T-helper 1 cell treated with Interleukin-12 subunit alpha and Interleukin-12 subunit beta and Interleukin-4 antibody, amounts not matched to agents 30 μg/mL and 1 μg/mL, for 36 hours (primary cell): ENCODE measurements at regions not wholly inside any gene's neighbourhood (a gene's known extent, or its start where the extent isn't known, plus 50 kb on each side); places are given as distances from the start of the nearest gene placed in this dataset.

Experiments used
- H3K27ac Mint-ChIP-seq: one replicate; pipeline ENCODE4 v1.8.0; 2021; ENCODE audit warnings: mild to moderate bottlenecking, mixed read lengths
- H3K27me3 Mint-ChIP-seq: one replicate; pipeline ENCODE4 v1.8.0; 2021; ENCODE audit warnings: low read depth, mixed read lengths
- H3K36me3 Mint-ChIP-seq: one replicate; pipeline ENCODE4 v1.8.0; 2021; ENCODE audit warnings: low read depth, mixed read lengths
- H3K4me1 Mint-ChIP-seq: one replicate; pipeline ENCODE4 v1.8.0; 2021; ENCODE audit warnings: low read depth, mixed read lengths
- H3K4me3 Mint-ChIP-seq: one replicate; pipeline ENCODE4 v1.8.0; 2021; ENCODE audit warnings: mild to moderate bottlenecking, moderate library complexity, mixed read lengths
- H3K9me3 Mint-ChIP-seq: one replicate; pipeline ENCODE4 v1.8.0; 2021; ENCODE audit warnings: mixed read lengths

DNA sequence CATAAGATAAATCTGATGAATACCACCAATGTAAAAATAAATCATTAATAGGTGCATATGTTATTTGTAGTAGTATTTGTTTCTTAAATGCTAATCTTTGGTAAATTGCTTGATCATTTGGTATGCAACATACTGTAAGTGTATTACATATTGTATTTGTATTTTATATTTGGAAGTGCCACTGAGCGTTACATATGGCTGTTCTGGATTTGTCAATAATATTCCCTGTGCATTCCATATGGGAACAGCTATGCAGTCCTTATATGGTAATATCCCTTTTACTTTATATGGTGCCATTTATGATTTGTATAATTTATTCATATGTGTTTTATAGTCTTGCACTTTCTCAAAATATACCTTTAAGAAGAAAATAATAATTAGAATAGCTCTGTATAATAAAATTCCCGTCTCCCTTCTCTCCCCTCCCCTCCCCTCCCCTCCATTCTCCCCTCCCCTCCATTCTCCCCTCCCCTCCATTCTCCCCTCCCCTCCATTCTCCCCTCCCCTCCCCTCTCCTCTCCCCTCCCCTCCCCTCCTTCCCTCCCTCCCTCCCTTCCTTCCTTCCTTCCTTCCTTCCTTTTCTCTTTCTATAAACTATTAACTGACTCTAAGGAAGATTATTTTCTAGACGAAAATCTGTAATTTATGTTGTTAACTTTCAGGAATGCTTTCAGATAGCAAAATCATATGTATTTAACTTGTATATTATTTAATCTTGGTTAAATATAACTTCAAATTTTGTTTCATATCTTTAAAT is 241.4 kb downstream of the CSNK1G3 start:
- H3K4me1 Mint-ChIP-seq: no peaks in the 10 kb centered on the region
- no peak overlapping the region for H3K27ac Mint-ChIP-seq
- H3K9me3 Mint-ChIP-seq: no peaks in the 10 kb centered on the region
- H3K4me3 Mint-ChIP-seq: no peak overlapping the region
- no peaks in the 10 kb centered on the region for H3K27me3 Mint-ChIP-seq
- H3K36me3 Mint-ChIP-seq: no peaks in the 10 kb centered on the region

- no peaks in the 10 kb centered on the region for H3K27me3 Mint-ChIP-seq
- H3K4me3 Mint-ChIP-seq: no peak overlapping the region
- H3K27ac Mint-ChIP-seq: no peak overlapping the region
- no peaks in the 10 kb centered on the region for H3K36me3 Mint-ChIP-seq
- no peaks in the 10 kb centered on the region for H3K4me1 Mint-ChIP-seq
- no peaks in the 10 kb centered on the region for H3K9me3 Mint-ChIP-seq
Measured at GRCh38 chr5:123752552-123753179, 240.7 kb downstream of the CSNK1G3 start.

DNA sequence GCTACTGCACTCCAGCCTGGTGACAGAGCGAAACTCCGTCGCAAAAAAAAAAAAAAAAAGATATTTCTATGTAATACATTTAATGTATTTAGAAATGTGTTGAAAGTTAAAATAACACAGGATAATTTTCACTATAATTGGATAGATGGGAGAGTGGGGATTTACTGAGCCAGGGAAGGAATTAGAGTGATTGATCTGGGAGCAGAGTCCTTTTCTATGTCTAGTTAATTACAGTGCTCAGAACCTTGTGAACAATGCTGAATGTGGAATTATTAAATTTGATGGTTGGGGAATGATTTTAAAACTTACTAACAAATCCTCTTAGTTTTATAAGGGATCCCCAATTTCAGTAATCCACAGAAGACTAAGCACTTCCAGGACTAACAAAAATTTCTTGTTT is 239.7 kb downstream of the CSNK1G3 start:
- Mint-ChIP-seq H3K27me3 (no peaks in the 10 kb centered on the region), H3K36me3 (no peaks in the 10 kb centered on the region), H3K4me3 (no peak overlapping the region), H3K4me1 (no peaks in the 10 kb centered on the region), H3K27ac (no peak overlapping the region), H3K9me3 (no peaks in the 10 kb centered on the region)

DNA sequence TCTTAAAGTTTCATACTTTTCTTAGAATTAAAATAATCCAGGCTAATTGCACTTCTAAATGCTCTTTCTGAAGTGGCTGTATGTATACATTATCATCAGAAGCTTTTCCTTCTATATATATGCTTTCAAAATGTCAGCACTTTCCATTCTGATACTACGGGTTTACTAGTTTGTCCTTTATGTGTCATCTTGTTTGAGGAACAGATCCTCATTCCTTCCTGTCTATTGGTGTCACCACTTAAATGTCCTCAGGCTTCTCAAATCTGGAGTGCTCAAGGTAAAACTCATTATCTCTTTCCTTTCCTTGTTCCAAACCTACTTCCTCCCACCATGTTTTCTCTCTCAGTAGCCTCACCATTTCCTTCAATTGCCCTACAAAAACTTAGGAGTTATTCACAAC is 236.3 kb downstream of the CSNK1G3 start:
- Mint-ChIP-seq H3K36me3 (no peaks in the 10 kb centered on the region), H3K27ac (no peak overlapping the region), H3K4me1 (no peaks in the 10 kb centered on the region), H3K27me3 (no peaks in the 10 kb centered on the region), H3K9me3 (no peaks in the 10 kb centered on the region), H3K4me3 (no peak overlapping the region)

DNA sequence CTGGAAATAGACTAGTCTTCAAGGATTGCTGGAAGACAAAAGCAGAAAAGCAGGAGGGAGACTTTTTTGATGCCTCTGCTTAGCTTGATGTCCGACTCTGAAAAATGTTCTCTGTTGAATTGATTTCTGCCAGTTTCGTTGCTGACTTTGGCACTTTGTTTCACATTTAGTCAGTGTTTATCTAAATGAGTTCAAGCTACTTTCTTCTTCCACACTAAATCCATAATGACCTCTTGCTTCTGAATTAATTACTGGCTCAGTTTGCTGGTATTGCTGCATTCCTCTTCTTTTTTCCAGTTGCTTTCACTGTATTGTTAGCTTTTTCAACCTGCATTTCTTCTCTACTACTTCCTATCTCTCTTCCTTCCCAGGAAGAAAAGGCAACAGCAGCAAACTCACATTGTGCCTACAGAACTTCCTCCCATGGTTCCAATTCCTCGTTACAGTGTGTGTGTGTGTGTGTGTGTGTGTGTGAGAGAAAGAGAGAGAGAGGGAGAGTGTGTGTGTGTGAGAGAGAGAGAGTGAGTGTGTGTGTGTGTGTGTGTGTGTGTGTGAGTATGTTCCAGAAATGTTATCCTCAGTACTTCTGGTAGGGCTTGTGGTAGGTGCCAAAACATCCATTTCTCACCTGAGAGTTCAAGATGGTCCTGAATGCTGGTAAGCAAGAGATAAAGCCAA is 234.8 kb downstream of the CSNK1G3 start:
- Mint-ChIP-seq H3K27me3 (no peaks in the 10 kb centered on the region), H3K9me3 (no peaks in the 10 kb centered on the region), H3K27ac (no peak overlapping the region), H3K4me1 (no peaks in the 10 kb centered on the region), H3K36me3 (no peaks in the 10 kb centered on the region), H3K4me3 (no peak overlapping the region)

DNA sequence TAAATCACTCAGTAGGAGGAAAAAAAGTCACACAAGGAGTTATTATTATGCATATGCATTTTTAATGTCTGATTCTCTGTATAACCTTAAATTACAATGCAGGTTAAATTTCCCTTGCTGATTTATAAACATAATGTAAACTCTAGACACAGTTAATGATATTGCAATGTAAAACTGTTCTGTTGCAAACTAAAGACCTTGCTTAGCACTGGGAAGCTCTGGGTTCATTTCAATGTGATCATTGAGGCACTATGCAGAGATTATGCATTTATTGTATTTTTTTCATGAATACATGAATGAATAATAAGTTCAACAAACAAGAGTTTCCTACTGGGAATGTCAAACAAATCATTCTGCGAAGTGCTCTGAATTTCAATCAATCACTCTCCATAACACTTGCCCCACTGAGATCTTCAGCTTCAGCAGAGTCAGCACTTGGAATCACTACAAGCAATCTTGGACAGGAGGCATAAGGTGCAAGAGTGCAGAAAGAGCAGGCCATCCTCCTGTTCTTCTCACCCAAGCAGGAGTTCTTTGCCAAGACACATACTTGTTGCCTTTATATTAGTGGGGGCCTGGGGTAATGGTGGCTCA is 232.1 kb downstream of the CSNK1G3 start:
- Mint-ChIP-seq H3K27ac (no peak overlapping the region), H3K9me3 (no peaks in the 10 kb centered on the region), H3K4me3 (no peak overlapping the region), H3K4me1 (no peaks in the 10 kb centered on the region), H3K36me3 (no peaks in the 10 kb centered on the region), H3K27me3 (no peaks in the 10 kb centered on the region)

GRCh38 chr5:123735384-123735783 is 223.4 kb downstream of the CSNK1G3 start:
- Mint-ChIP-seq H3K9me3 (peaks cover 14% of the 10 kb centered on the region), H3K36me3 (no peaks in the 10 kb centered on the region)

DNA sequence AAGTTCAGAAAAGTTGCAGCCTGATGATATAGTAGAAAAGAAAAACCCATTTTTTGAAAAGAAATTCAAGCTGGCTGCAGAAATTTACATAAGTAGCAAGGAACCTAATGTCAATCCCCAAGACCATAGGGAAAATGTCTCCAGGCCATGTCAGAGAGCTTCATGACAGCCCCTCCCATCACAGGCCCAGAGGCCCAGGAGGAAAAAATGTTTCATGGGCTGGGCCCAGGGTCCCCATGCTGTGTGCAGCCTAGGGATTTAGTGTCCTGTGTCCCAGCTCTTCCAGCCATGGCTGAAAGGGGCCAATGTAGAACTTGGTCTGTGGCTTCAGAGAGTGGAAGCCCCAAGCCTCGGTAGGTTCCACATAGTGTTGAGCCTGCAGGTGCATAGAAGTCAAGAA is 220.3 kb downstream of the CSNK1G3 start:
- no peak overlapping the region for H3K27ac Mint-ChIP-seq
- peaks cover 19% of the 10 kb centered on the region for H3K9me3 Mint-ChIP-seq
- H3K4me1 Mint-ChIP-seq: no peaks in the 10 kb centered on the region
- no peak overlapping the region for H3K4me3 Mint-ChIP-seq
- no peaks in the 10 kb centered on the region for H3K36me3 Mint-ChIP-seq
- no peaks in the 10 kb centered on the region for H3K27me3 Mint-ChIP-seq

More at GRCh38 chr5:123735384-123735783, 223.4 kb downstream of the CSNK1G3 start:
- H3K4me1 Mint-ChIP-seq: no peaks in the 10 kb centered on the region
- H3K27me3 Mint-ChIP-seq: no peaks in the 10 kb centered on the region
- no peak overlapping the region for H3K27ac Mint-ChIP-seq
- H3K4me3 Mint-ChIP-seq: no peak overlapping the region

DNA sequence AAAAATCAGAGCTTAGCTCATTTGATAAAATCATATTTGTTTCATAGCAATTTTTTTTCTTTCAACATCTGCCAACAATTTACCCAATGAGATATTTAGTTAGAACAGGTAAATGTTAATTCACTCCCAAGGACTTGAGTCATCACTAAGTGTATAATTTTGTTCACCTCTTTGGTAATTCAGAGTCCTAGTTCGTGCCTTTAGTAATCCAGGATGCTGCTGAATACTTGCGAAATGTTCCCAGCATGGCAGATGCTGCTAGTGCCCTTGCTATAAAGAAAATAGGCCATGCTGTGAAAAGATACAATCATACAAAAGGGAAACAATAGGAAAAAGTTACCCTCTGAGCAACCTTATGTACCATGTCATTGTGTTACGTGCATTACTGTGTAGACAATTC is 210.5 kb downstream of the CSNK1G3 start:
- Mint-ChIP-seq H3K27ac (no peak overlapping the region), H3K4me1 (no peaks in the 10 kb centered on the region), H3K9me3 (no peaks in the 10 kb centered on the region), H3K4me3 (no peak overlapping the region), H3K27me3 (no peaks in the 10 kb centered on the region), H3K36me3 (no peaks in the 10 kb centered on the region)

GRCh38 chr5:123721675-123722276 is 209.8 kb downstream of the CSNK1G3 start:
- Mint-ChIP-seq H3K4me3 (no peak overlapping the region), H3K27ac (no peak overlapping the region), H3K4me1 (no peaks in the 10 kb centered on the region), H3K27me3 (no peaks in the 10 kb centered on the region), H3K9me3 (no peaks in the 10 kb centered on the region), H3K36me3 (no peaks in the 10 kb centered on the region)

GRCh38 chr5:123720955-123721354 is 209.0 kb downstream of the CSNK1G3 start:
- Mint-ChIP-seq H3K27me3 (no peaks in the 10 kb centered on the region), H3K4me3 (no peak overlapping the region), H3K27ac (no peak overlapping the region), H3K36me3 (no peaks in the 10 kb centered on the region), H3K9me3 (no peaks in the 10 kb centered on the region), H3K4me1 (no peaks in the 10 kb centered on the region)

- no peaks in the 10 kb centered on the region for H3K27me3 Mint-ChIP-seq
- no peaks in the 10 kb centered on the region for H3K9me3 Mint-ChIP-seq
- no peaks in the 10 kb centered on the region for H3K4me1 Mint-ChIP-seq
- H3K27ac Mint-ChIP-seq: no peak overlapping the region
- H3K36me3 Mint-ChIP-seq: no peaks in the 10 kb centered on the region
- no peak overlapping the region for H3K4me3 Mint-ChIP-seq
Measured at GRCh38 chr5:123720339-123720738, 208.4 kb downstream of the CSNK1G3 start.

- H3K4me1 Mint-ChIP-seq: no peaks in the 10 kb centered on the region
- H3K4me3 Mint-ChIP-seq: no peak overlapping the region
- no peak overlapping the region for H3K27ac Mint-ChIP-seq
- H3K9me3 Mint-ChIP-seq: no peaks in the 10 kb centered on the region
- H3K36me3 Mint-ChIP-seq: no peaks in the 10 kb centered on the region
- H3K27me3 Mint-ChIP-seq: no peaks in the 10 kb centered on the region
Measured at GRCh38 chr5:123719004-123719403, 207.0 kb downstream of the CSNK1G3 start.

DNA sequence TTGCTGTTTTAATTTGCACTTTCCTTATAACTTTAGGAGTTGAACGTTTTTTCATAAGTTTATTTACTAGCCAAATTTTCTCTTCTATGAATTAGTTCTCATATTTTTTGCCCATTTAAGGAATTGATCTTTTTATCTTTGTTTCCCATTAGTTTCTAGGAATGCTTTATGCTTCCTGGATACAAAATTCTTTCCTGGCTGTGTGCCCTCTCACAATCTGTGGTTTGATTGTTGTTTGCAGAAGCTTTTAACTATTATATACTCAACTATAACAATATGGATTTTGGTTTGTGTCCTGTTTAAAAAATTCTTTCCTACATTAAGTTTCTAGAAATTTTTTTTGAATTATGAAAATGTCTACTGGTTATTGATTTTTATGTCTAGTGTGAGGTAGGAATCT is 206.3 kb downstream of the CSNK1G3 start:
- Mint-ChIP-seq H3K4me1 (no peaks in the 10 kb centered on the region), H3K4me3 (no peak overlapping the region), H3K36me3 (no peaks in the 10 kb centered on the region), H3K9me3 (no peaks in the 10 kb centered on the region), H3K27me3 (no peaks in the 10 kb centered on the region), H3K27ac (no peak overlapping the region)
